Thyroid gland (tissue), 4 donors: ENCODE measurements at regions not wholly inside any gene's neighbourhood (a gene's known extent, or its start where the extent isn't known, plus 50 kb on each side); places are given as distances from the start of the nearest gene placed in this dataset.

ENCODE experiments used
- DNase-seq, 2 donors: peaks; one replicate each; pipeline ENCODE4 v3.0.0-alpha.2; 2019
- H3K27ac ChIP-seq, 3 donors: fragments of 200-600 bp; sonication (generic); 1 replicate in 2 of 3; 2 replicates in 1 of 3; pipeline ENCODE4 v1.5.1; 2016 to 2019; ENCODE audit warnings: mild to moderate bottlenecking in 1 of 3, moderate library complexity in 1 of 3
- H3K27me3 ChIP-seq: fragments of 200-600 bp; sonication (generic); one replicate; pipeline ENCODE4 v1.5.1; 2019
- H3K36me3 ChIP-seq, 2 donors: fragments of 200-600 bp; sonication (generic); one replicate each; pipeline ENCODE4 v1.5.1; 2016 to 2019
- H3K4me1 ChIP-seq, 2 donors: fragments of 200-600 bp; sonication (generic); one replicate each; pipeline ENCODE4 v1.5.1; 2017 to 2019
- H3K4me3 ChIP-seq, 3 donors: fragments of 200-600 bp; sonication (generic); replicated peaks in 1 of 3; 1 replicate in 2 of 3; 2 replicates in 1 of 3; pipeline ENCODE4 v1.5.1; 2016; ENCODE audit warnings: mild to moderate bottlenecking in 1 of 3
- H3K9me3 ChIP-seq: fragments of 200-600 bp; sonication (generic); one replicate; pipeline ENCODE4 v1.5.1; 2017
- CTCF ChIP-seq, 6 experiments: fragments of 200-600 bp in 3 of 6; fragments of 450-650 bp in 3 of 6; sonication (generic) in 3 of 6; IDR thresholded peaks; one replicate each; pipeline ENCODE4 v1.5.1; 2016 to 2019; ENCODE audit warnings: antibody characterized with exemption in 6 of 6, mild to moderate bottlenecking in 2 of 6, inconsistent platforms in 1 of 6, moderate library complexity in 1 of 6
- POLR2A ChIP-seq, 2 donors: fragments of 450-650 bp; IDR thresholded peaks; one replicate each; pipeline ENCODE4 v1.6.1; 2017; ENCODE audit warnings: antibody characterized with exemption in 2 of 2, mild to moderate bottlenecking in 2 of 2, moderate library complexity in 1 of 2
- WGBS, 2 donors: methylation state at CpG; one replicate each; pipeline ENCODE4 v1.1.5; 2017; 5-methylcytosine and 5-hydroxymethylcytosine counted together
- intact Hi-C: fragments of 100-400 bp; cut with DNase I; formaldehyde crosslinking; loops from one replicate; pipeline ENCODE4 v1.15.1; 2023

GRCh38 chr14:38394767-38395166 lies 138.9 kb upstream of the CLEC14A start:
- DNase-seq: no peak
- intact Hi-C loops: no loop called here
- TF ChIP-seq CTCF (IDR thresholded peaks at IDR 0.05) (no peak), POLR2A (IDR thresholded peaks at IDR 0.05) (no peak)

DNA sequence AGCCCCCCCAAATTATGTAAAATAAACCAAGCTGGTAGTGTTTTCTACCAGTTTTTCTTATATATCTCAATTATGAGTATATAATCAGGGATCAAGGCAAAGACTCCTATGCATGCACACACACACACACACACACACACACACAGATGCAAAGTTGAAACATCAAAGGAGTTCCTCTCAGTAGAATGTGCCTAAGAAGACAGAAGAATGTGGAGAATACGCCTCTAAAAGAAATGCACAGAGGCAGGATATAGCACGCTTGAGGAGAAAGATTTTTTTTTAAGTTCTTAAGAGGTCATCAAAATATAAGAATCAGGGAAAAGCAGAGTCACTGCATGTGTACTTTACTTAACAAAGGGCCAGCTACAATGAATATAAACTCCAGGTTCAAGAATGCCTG lies 138.2 kb upstream of the CLEC14A start:
- intact Hi-C loops: no loop called here
- H3K27ac ChIP-seq: no peak overlapping the region
- no peaks in the 10 kb centered on the region for H3K27me3 ChIP-seq
- no peaks in the 10 kb centered on the region for H3K9me3 ChIP-seq
- no peak for TF ChIP-seq CTCF (IDR thresholded peaks at IDR 0.05)
- no peak for TF ChIP-seq POLR2A (IDR thresholded peaks at IDR 0.05)
- H3K4me3 ChIP-seq: no peak overlapping the region
- H3K4me1 ChIP-seq: no peaks in the 10 kb centered on the region
- H3K36me3 ChIP-seq: no peaks in the 10 kb centered on the region
- DNase-seq: no peak
- WGBS, 2 donors: 73 to 80% methylated on average over 2 of the region's 2 CpGs

More at GRCh38 chr14:38394767-38395166, 138.9 kb upstream of the CLEC14A start:
- Histone ChIP-seq H3K27me3 (no peaks in the 10 kb centered on the region), H3K9me3 (no peaks in the 10 kb centered on the region), H3K4me3 (no peak overlapping the region), H3K4me1 (no peaks in the 10 kb centered on the region), H3K36me3 (no peaks in the 10 kb centered on the region), H3K27ac (no peak overlapping the region)

GRCh38 chr14:38391334-38391733 lies 135.4 kb upstream of the CLEC14A start:
- Histone ChIP-seq H3K36me3 (no peaks in the 10 kb centered on the region), H3K27ac (no peak overlapping the region), H3K27me3 (no peaks in the 10 kb centered on the region), H3K4me3 (no peak overlapping the region), H3K9me3 (no peaks in the 10 kb centered on the region), H3K4me1 (no peaks in the 10 kb centered on the region)
- no peak for DNase-seq
- TF ChIP-seq CTCF (IDR thresholded peaks at IDR 0.05) (no peak), POLR2A (IDR thresholded peaks at IDR 0.05) (no peak)
- intact Hi-C loops: no loop called here

- H3K9me3 ChIP-seq: no peaks in the 10 kb centered on the region
- no peak for DNase-seq
- no peaks in the 10 kb centered on the region for H3K27me3 ChIP-seq
- H3K4me1 ChIP-seq: no peaks in the 10 kb centered on the region
- H3K36me3 ChIP-seq: no peaks in the 10 kb centered on the region
- no peak overlapping the region for H3K4me3 ChIP-seq
- WGBS, 2 donors: 79% methylated on average over 1 of the region's 1 CpG
- no peak overlapping the region for H3K27ac ChIP-seq
- intact Hi-C loops: no loop called here
- TF ChIP-seq CTCF (IDR thresholded peaks at IDR 0.05) (no peak), POLR2A (IDR thresholded peaks at IDR 0.05) (no peak)
Observed at GRCh38 chr14:38389681-38390080, 133.8 kb upstream of the CLEC14A start.

GRCh38 chr14:38387821-38388220 lies 131.9 kb upstream of the CLEC14A start:
- intact Hi-C loops: no loop called here
- TF ChIP-seq POLR2A (IDR thresholded peaks at IDR 0.05) (no peak), CTCF (IDR thresholded peaks at IDR 0.05) (no peak)
- H3K4me1 ChIP-seq: no peaks in the 10 kb centered on the region
- H3K9me3 ChIP-seq: no peaks in the 10 kb centered on the region
- no peak overlapping the region for H3K4me3 ChIP-seq
- no peak for DNase-seq
- no peaks in the 10 kb centered on the region for H3K36me3 ChIP-seq
- 61 to 67% methylated on average over 2 of the region's 2 CpGs for WGBS, 2 donors
- no peak overlapping the region for H3K27ac ChIP-seq
- H3K27me3 ChIP-seq: no peaks in the 10 kb centered on the region
